Kidney (tissue), 13 donors: ENCODE measurements at regions not wholly inside any gene's neighbourhood (a gene's known extent, or its start where the extent isn't known, plus 50 kb on each side); places are given as distances from the start of the nearest gene placed in this dataset.

ENCODE experiments used
- DNase-seq, 5 donors: peaks; one replicate each; pipeline ENCODE4 v3.0.0-alpha.2; 2013 to 2020
- FAIRE-seq: peaks from 2 replicates; lab custom pipeline; 2012; peaks lifted over from hg19 to GRCh38; lab: Jason Lieb, UNC
- H3K27ac ChIP-seq, 2 donors: one replicate each; pipeline ENCODE4 v1.7.0; 2013; ENCODE audit warnings: low read depth in 2 of 2, low read length in 2 of 2, inconsistent platforms in 1 of 2
- H3K27me3 ChIP-seq: one replicate; pipeline ENCODE4 v1.7.1; 2013; ENCODE audit warnings: low read length, inconsistent platforms; ENCODE audit not compliant: control insufficient read depth, insufficient read depth
- H3K36me3 ChIP-seq, 3 donors: one replicate each; pipeline versions ENCODE4 v1.7.0 to v1.7.1; 2013; ENCODE audit warnings: low read length in 3 of 3, control low read depth in 1 of 3, inconsistent platforms in 1 of 3; ENCODE audit not compliant: insufficient read depth in 3 of 3, control insufficient read depth in 2 of 3
- H3K4me1 ChIP-seq, 3 donors: one replicate each; pipeline versions ENCODE4 v1.7.0 to v1.7.1; 2013; ENCODE audit warnings: low read length in 3 of 3, inconsistent platforms in 1 of 3, low read depth in 1 of 3; ENCODE audit not compliant: control insufficient read depth in 2 of 3, insufficient read depth in 2 of 3
- H3K4me3 ChIP-seq, 3 donors: one replicate each; pipeline versions ENCODE4 v1.7.0 to v1.8.1; 2013; ENCODE audit warnings: low read length in 3 of 3, control low read depth in 1 of 3, inconsistent platforms in 1 of 3
- H3K9ac ChIP-seq, 3 donors: one replicate each; pipeline versions ENCODE4 v1.7.0 to v1.7.1; 2013; ENCODE audit warnings: low read length in 3 of 3, control low read depth in 1 of 3, inconsistent platforms in 1 of 3
- H3K9me3 ChIP-seq, 3 donors: one replicate each; pipeline versions ENCODE4 v1.7.0 to v1.7.1; 2013; ENCODE audit warnings: low read length in 3 of 3, control low read depth in 1 of 3, inconsistent platforms in 1 of 3; ENCODE audit not compliant: control insufficient read depth in 2 of 3, insufficient read depth in 1 of 3
- intact Hi-C: fragments of 100-400 bp; cut with DNase I; formaldehyde crosslinking; loops from one replicate; pipeline ENCODE4 v1.11.1; 2022
- TF ChIP-seq, protein P1 (sequence below): IDR thresholded peaks from 3 replicates; pipeline ENCODE4 v1.5.1; 2012; ENCODE audit warnings: mild to moderate bottlenecking, moderate library complexity, borderline replicate concordance; ENCODE audit not compliant: insufficient read depth; ENCODE audit errors: extremely low read depth
- donor health status: control.
- donor health status: control.
- donor health status: control.
- donor health status: control.
- donor health status: control.
- donor health status: DM: yes; HTN: yes; CAD: no.
- donor health status: Normal renal cell carcinoma (clear cell type).

DNA sequence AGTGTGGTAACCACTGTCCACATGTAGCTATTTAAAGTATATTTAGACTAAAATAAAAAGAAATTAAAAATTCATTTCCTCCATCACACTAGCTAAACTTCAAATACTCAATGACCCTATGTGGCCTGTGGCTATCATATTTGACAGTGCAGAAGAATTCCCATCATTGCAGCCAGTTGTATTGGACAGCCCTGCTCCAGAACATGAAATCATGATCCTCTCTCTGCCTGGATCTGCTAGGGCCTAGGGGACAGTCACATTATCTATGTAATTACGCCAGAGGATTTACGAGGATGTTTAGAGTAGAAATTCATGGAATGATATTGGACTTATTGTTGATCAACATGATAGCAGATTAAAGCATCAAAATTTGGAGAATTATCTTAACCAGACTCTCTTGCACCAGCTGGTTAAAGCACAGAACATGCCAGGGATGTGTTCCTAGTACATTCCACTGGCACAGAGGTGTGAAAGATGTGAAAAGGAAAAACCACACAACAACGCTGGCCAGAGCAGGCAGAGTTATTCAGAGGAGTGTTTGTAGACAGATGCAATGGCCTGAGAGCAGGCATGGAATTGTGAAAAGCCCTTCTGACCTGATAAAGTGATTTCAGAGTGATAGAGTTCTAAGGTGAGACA, 108.9 kb upstream of the STARD13 start:
- H3K9ac ChIP-seq: no peak overlapping the region
- TF ChIP-seq, protein P1, sequence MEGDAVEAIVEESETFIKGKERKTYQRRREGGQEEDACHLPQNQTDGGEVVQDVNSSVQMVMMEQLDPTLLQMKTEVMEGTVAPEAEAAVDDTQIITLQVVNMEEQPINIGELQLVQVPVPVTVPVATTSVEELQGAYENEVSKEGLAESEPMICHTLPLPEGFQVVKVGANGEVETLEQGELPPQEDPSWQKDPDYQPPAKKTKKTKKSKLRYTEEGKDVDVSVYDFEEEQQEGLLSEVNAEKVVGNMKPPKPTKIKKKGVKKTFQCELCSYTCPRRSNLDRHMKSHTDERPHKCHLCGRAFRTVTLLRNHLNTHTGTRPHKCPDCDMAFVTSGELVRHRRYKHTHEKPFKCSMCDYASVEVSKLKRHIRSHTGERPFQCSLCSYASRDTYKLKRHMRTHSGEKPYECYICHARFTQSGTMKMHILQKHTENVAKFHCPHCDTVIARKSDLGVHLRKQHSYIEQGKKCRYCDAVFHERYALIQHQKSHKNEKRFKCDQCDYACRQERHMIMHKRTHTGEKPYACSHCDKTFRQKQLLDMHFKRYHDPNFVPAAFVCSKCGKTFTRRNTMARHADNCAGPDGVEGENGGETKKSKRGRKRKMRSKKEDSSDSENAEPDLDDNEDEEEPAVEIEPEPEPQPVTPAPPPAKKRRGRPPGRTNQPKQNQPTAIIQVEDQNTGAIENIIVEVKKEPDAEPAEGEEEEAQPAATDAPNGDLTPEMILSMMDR: no peak
- no peak overlapping the region for H3K4me3 ChIP-seq
- no peaks in the 10 kb centered on the region for H3K36me3 ChIP-seq
- H3K4me1 ChIP-seq: peaks cover 0 to 4% (median 0%) of the 10 kb centered on the region in 3 donors
- no peak for FAIRE-seq
- H3K27ac ChIP-seq: no peak overlapping the region
- H3K9me3 ChIP-seq: peaks cover 0 to 5% (median 0%) of the 10 kb centered on the region in 3 donors
- no peaks in the 10 kb centered on the region for H3K27me3 ChIP-seq
- intact Hi-C loops: no loop called here
- DNase-seq: no peak

DNA sequence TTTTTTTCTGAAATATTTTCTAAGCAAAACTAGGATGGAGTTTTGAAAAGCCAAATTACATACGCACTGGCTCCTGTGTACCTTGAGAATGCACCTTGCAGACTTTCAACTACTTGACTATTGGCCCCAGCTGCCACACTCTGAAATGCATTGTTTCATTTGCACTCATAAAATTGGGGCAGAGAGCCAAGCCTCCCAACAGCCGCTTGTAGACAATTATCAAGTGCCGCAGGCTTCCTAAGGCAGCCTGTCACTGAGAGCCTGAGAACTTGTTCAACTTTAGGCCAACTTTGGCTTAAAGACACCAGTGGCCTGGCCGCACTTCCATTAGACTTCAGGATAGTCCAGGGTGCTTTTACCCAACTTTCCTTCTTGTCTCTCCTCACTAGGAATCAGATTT, 115.7 kb upstream of the STARD13 start:
- FAIRE-seq (no peak), DNase-seq (peak in 1 of 5 donors; percentile 45)
- H3K4me3 ChIP-seq: no peak overlapping the region
- H3K36me3 ChIP-seq: no peaks in the 10 kb centered on the region
- intact Hi-C loops: no loop called here
- no peaks in the 10 kb centered on the region for H3K27me3 ChIP-seq
- TF ChIP-seq, protein P1: no peak
- H3K9ac ChIP-seq: no peak overlapping the region
- peaks cover 0 to 5% (median 0%) of the 10 kb centered on the region in 3 donors for H3K9me3 ChIP-seq
- H3K4me1 ChIP-seq: peaks cover 0 to 5% (median 4%) of the 10 kb centered on the region in 3 donors
- no peak overlapping the region for H3K27ac ChIP-seq

DNA sequence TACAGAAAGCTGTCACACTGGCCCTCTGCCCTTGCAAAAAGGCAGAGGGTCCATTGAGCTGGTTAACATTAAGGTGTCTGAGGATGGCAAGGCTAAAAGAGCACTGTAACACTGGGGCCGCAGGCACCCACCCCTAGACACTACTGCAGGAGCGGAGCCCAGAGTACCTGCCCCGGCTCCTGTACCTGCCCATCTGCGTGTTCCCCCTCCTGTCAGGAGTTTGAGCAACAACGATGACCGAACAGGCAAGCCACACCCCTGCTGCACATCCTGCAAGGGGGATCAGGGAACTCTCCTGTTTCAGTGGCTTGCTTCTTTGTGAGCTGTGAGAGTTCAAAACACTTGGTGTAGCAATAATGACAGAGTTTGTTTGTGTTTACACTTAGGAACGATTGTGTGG, 117.4 kb upstream of the STARD13 start:
- no peak for FAIRE-seq
- no peak overlapping the region for H3K4me3 ChIP-seq
- no peak overlapping the region for H3K9ac ChIP-seq
- H3K27ac ChIP-seq: peak overlapping the region in 1 of 2 donors; percentile 24
- H3K4me1 ChIP-seq: peaks cover 0 to 5% (median 4%) of the 10 kb centered on the region in 3 donors
- intact Hi-C loops: no loop called here
- no peaks in the 10 kb centered on the region for H3K27me3 ChIP-seq
- DNase-seq: peak in 1 of 5 donors; percentile 16
- no peaks in the 10 kb centered on the region for H3K9me3 ChIP-seq
- TF ChIP-seq, protein P1: no peak
- H3K36me3 ChIP-seq: no peaks in the 10 kb centered on the region
